Skin of body (tissue), 1 donor: ENCODE measurements at regions not wholly inside any gene's neighbourhood (a gene's known extent, or its start where the extent isn't known, plus 50 kb on each side); places are given as distances from the start of the nearest gene placed in this dataset.

Experiments used
- DNase-seq: peaks from one replicate; lab custom pipeline; 2025; lab: John Stamatoyannopoulos, UW

DNA sequence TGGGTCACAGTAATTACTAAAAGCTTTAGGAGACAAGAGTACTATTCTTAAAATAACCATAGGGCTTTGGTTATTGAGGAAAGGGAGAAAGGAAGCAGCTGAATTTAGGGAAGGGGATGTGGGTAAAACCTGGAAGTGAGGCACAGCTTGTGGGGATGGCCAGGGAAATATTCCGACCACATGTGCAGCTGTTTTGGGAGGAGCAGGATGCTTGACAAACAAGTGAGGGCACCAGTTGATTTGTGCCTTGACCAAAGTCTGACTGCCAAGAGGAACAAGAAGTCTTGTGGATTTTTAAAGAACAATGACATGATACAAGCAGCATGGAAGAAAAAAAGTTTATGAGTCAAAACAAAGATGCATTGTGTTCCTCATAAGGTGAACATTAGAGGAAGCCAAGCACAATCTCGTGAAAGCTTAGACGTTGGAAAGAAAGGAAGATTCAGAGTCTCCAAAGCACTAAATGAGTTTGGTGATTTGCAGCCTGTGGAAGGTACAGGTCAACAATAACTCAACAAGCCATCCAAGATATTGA is 108.5 kb upstream of the GPC6 start:
- DNase-seq, result no peak

DNA sequence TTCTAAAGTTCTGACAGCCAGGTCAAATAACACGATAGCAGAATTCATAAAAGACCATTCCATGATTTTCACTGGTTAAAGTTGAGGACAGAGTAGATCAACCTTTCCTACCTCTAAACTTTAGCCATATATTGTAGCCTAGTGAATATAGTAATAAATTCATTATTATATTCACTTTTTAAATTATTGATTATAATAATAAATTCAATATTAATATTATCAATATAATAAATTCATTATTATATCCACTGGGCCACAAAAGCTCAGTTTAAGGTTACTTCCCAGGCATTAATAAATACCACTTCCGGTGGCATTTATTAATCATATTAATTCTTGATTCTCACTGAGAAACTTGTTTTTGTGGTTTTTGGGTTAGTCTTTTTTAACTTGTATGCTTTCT is 85.7 kb upstream of the GPC6 start:
- no peak for DNase-seq

DNA sequence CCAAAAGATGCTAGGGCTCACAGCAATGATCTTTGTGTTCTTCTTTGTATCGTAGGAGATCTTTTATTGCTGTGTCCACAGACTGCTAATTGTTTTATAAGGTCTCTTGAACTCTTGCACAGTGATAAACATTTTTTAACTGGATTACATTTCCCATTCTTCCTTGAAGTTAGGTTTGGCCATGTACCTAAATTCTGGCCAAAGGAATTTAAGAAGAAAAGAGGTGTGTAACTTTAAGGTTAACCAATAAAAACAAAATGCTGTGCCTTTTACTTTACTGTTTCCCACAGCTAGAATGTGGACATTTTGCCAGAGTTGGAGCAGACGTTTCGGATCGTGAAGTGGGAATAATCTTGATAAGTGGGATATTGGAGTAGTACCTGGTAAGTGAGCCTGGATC is 82.6 kb upstream of the GPC6 start:
- no peak for DNase-seq

DNA sequence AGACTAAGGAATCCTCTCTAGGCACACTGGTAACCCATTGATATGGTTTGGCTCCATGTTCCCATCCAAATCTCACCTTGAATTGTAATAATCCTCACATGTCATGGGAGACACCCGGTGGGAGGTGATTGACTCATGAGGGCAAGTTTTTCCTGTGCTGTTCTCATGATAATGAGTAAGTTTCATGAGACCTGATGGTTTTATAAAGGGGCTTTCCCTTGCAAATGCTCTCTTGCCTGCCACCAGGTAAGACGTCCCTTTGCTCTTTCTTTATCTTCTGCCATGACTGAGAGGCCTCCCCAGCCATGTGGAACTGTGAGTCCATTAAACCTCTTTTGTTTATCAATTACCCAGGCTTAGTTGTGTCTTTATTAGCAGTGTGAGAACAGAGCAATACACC is 81.4 kb upstream of the GPC6 start:
- no peak for DNase-seq

DNA sequence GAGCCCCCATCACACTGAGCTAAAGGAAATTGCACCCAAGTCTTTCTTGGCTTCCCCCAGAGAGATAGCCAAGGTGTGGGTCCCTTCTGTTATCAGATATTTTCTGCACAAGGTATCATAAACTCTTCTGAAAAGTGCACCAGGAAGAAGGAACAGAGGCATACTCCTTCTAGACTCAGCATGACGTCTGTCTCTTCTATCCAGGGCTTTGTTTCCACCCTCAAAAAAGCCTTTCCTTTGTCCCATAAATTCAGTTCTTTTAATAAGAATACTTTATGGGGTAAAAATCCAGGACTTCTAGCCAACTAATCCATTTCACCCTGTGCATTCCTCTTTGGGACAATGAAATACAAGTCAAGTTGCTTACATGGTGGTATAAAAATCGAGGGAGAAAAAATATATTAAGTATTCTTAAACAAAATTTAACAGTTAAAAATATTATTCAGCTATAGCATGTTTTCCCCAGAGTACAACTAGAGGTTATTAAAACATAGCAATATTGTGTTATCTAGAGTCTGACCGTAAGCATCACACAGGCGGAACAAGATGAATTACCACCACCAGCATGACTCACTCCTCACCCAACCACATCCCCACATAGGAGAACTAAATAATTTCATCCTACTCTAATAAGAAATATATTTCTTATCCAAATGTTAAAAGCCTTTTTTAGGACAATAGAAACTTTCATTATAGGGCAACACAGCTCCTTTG is 79.9 kb upstream of the GPC6 start:
- DNase-seq, result no peak

DNA sequence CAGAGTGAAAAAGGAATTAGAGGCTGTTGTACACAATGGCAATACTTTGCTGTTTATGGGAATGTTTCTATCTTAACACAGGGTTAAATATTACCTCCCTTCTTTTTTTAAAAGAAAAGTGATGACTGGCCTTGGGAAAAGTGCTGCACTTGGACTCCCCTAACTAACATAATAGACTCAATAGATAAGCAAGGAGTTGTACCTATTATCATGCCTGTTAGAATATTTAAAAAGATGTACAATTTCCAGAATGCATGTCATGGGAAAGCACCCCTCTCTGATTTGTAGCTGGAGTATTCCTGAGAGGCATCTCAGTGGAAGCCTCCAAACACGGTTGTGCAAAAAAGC is 79.3 kb upstream of the GPC6 start:
- no peak for DNase-seq

DNA sequence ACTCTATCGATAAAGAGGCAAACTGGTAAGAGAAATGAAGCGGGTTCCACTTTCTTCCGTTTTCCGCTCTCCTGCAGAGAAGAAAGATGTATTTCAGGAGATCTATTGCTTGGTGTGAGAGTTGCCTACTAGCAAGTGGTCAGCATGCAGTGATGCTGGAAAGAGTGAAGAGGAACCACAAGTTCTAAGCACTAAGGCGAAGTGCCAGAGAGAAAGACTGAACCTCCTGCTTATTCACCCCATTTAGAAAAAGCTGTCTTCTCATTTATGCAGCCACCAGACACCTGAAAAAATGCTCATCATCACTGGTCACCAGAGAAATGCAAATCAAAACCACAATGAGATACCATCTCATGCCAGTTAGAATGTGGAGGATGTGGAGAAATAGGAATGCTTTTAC is 78.7 kb upstream of the GPC6 start:
- DNase-seq, result no peak

DNA sequence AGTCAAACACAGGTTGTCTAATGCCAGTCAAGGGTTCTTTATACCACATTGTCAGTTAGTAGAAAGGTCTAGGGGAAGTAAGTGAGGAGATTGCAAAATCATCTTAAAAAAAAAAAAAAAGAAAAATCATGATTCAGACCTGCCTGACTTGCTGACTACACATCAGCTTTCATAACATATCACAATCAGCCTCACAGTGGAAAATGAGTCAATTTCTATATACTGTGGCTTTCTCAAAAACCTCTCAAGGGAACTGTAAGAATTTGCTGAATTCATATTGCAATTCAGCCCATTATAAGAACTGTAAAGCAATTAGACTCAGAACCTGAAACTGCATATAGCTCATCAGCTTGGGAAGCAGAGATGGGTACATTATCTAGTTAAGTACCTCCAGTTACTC is 75.3 kb upstream of the GPC6 start:
- DNase-seq, result no peak

DNA sequence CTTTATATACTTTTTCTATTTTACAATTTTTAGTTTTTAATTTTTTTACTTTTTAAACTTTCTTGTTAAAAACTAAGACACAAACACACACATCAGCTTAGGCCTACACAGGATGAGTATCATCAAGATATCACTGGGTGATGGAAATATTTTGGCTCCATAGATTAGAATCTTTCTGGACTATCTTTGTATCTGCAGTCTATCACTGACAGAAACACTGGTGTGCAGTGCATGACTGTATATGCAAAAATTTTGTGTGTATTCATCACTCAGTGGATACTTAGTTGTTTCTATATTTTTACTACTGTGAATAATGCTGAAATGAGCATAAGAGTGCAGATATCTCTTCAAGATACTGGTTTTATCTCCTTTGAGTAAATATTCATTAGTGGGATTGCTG is 68.0 kb upstream of the GPC6 start:
- no peak for DNase-seq

DNA sequence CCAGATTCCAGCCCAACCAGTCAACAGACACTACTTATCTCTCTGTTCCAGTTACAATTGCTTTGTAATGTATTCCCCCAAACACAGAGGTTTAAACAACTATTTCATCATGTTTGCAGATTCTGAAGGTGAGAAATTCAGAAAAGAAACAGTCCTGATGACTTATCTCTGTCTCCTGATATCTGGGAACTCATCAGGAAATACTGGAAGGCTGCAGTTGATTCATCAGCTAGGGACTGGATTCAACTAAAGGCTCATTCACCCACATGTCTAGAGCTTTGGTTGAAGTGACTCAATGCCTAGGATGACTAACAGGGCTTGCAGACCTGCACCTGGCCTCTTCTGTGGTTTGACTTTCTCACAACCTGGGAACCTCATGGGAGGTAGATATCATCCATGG is 56.6 kb upstream of the GPC6 start:
- DNase-seq, result no peak

DNA sequence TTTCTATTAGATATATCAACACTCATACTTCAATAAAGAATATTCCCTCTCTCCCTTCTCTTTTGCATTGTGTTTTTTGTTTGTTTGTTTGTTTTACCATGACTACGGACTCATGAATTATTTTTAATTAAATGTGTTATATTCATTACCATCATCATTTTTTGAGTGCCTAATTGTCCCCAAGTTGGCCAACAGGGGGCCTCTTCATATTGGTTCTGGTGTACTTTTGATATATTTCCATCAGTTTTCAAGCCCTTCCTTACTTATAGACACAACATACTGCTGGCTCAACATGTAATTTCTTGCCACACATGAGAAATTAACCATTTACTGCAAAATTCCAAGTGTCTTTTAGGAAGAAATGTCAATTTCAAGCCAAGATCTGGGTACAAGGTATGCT is 54.5 kb upstream of the GPC6 start:
- no peak for DNase-seq

DNA sequence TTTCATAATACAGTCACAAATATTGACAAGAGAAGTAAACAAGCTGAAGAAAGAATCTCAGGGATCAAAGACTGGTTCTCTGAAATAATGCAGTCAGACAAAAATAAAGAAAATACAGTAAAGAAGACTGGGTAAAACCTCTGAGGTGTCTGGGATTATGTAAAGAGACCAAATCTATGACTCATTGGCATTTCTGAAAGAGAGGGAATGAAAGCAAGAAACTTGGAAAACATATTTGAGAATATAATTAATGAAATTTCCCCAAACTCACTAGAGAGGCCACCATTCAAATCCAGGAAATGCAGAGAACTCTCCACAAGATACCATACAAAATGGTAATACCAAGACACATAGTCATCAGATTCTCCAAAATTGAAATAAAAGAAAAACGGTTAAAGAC is 53.0 kb upstream of the GPC6 start:
- DNase-seq, result no peak

DNA sequence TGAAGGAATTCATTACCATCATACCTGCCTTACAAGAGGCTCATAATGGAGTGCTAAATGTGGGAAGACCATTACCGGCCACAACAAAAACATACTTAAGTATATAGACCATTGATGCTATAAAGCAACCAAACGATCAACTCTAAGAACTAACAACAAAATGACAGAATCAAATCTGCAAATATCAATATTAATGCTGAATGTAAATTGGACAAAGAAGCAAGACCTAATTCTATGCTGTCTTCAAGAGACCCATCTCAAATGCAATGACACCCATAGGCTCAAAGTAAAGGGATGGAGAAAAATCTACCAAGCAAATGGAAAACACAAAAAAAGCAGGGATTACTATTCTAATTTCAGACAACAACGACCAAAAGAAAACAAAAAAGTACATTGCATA is 52.3 kb upstream of the GPC6 start:
- no peak for DNase-seq
